ENCODE measurements at regions not wholly inside any gene's neighbourhood (a gene's known extent, or its start where the extent isn't known, plus 50 kb on each side); places are given as distances from the start of the nearest gene placed in this dataset.

DNA sequence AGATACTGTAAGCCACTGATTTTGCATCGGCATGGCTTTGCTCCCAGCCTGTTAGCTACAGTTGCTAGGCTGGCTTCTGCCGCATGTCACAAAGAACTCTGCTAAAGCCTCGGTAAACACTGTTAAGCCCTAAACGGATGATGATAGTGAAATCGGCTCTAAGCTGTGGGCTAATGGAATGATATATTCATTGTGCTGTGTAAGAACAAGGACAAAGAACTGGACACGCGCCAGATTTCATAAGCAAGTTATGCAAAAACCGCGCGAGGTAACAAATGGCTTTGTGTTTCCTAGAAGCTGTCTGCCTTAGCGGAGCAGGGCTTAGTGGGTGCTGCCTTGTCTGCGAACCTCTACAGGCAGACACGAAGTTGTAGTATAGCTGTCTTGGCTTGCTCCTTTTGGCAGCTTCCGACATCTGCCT lies 331.3 kb upstream of the COBL start:
- no peak overlapping the region for H3K27ac ChIP-seq

DNA sequence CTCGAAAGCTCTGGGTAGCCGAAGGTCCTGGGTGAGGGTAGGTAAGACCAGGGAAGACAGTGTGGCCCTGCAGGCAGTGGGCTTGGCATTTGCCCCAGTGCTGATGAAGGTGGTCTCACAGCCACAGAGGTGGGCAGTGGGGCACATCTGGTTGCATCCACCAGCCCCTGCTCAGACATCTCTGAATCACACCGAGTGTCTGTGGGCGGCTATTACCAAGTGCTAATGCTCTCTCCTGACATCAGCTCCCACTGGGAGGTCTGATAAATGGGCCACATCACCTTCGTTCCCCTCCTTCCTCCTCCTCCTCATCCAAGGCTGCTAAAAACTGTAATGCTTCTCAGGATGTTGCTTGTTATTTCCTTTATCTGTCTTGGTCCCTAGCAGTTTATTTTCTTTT lies 330.9 kb upstream of the COBL start:
- H3K9me3 ChIP-seq = no peaks in the 10 kb centered on the region
- no peaks in the 10 kb centered on the region for H3K36me3 ChIP-seq
- DNase-seq (ENCODE audit: low spot score) (no peak), ATAC-seq (ENCODE audit: insufficient number of reproducible peaks, low FRiP score, low read depth) (no peak)
- no peak overlapping the region for H3K27ac ChIP-seq
- no peaks in the 10 kb centered on the region for H3K4me1 ChIP-seq (ENCODE audit: control insufficient read depth in 1 of 2, low read depth in 2 of 2)
- no peak overlapping the region for H3K4me3 ChIP-seq
- H3K27me3 ChIP-seq (replicated peaks; ENCODE audit: insufficient read depth) = no peaks in the 10 kb centered on the region
- TF ChIP-seq, protein P1, sequence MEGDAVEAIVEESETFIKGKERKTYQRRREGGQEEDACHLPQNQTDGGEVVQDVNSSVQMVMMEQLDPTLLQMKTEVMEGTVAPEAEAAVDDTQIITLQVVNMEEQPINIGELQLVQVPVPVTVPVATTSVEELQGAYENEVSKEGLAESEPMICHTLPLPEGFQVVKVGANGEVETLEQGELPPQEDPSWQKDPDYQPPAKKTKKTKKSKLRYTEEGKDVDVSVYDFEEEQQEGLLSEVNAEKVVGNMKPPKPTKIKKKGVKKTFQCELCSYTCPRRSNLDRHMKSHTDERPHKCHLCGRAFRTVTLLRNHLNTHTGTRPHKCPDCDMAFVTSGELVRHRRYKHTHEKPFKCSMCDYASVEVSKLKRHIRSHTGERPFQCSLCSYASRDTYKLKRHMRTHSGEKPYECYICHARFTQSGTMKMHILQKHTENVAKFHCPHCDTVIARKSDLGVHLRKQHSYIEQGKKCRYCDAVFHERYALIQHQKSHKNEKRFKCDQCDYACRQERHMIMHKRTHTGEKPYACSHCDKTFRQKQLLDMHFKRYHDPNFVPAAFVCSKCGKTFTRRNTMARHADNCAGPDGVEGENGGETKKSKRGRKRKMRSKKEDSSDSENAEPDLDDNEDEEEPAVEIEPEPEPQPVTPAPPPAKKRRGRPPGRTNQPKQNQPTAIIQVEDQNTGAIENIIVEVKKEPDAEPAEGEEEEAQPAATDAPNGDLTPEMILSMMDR (IDR thresholded peaks at IDR 0.05) = no peak

More for the DNA sequence above, 331.3 kb upstream of the COBL start:
- Histone ChIP-seq H3K9me3 (no peaks in the 10 kb centered on the region), H3K4me1 (ENCODE audit: control insufficient read depth in 1 of 2, low read depth in 2 of 2) (no peaks in the 10 kb centered on the region), H3K27me3 (replicated peaks; ENCODE audit: insufficient read depth) (no peaks in the 10 kb centered on the region), H3K4me3 (no peak overlapping the region), H3K36me3 (no peaks in the 10 kb centered on the region)
- TF ChIP-seq, protein P1 (IDR thresholded peaks at IDR 0.05) = no peak
- no peak for ATAC-seq (ENCODE audit: insufficient number of reproducible peaks, low FRiP score, low read depth)
- DNase-seq (ENCODE audit: low spot score) = no peak

DNA sequence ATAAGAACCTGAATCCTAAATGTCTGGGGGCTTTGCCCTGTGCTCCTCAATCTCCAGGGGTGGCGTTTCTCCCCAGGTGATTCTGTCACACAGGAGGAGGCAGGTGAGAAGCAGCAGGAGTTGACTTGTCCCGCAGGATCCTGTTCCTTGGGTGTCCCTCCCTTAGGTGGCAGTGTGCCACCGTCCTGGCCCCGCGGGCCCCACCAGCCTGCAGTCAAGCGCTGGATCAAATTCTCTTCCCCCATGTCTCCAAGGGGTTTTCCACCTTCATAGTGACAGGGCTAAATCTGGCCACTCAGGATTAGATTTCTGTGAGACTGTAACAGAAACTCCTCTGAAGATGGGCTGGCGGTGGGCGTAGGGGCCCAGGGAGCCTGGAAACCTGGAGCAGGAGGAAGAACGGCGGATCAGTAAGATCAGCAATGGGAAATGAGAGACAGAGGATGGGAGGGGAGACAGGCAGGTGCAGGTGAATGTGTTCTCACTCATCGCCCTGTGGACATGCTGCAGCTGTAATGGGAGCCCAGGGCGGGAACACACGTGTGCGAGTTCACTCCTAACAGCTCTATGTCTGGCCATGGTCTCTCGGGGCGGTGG lies 329.2 kb upstream of the COBL start:
- Histone ChIP-seq H3K27ac (no peak overlapping the region), H3K4me1 (ENCODE audit: control insufficient read depth in 1 of 2, low read depth in 2 of 2) (no peaks in the 10 kb centered on the region), H3K36me3 (no peaks in the 10 kb centered on the region), H3K27me3 (replicated peaks; ENCODE audit: insufficient read depth) (no peaks in the 10 kb centered on the region), H3K4me3 (no peak overlapping the region), H3K9me3 (no peaks in the 10 kb centered on the region)
- TF ChIP-seq, protein P1 (IDR thresholded peaks at IDR 0.05) = no peak
- no peak for ATAC-seq (ENCODE audit: insufficient number of reproducible peaks, low FRiP score, low read depth)
- no peak for DNase-seq (ENCODE audit: low spot score)

DNA sequence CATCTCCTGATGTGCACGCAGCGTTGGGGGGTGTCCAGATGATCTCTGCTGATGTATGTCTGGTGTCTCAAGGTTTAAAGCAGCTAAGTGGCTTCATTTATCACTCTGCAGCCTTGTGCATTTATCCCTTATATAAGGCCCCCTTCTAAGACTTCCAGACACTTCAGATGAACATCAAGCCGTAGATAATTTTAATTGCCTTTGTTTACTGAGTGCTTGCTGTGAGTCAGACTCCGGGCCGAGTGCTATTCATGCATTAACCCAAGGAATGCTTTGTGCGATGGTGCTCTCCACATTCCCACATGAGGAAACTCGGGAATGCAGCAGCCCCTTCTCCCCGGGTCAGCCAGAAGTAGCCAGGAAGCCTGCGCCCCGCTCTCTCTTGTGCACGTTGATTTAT lies 328.6 kb upstream of the COBL start:
- DNase-seq (ENCODE audit: low spot score) (no peak), ATAC-seq (ENCODE audit: insufficient number of reproducible peaks, low FRiP score, low read depth) (no peak)
- Histone ChIP-seq H3K36me3 (no peaks in the 10 kb centered on the region), H3K27me3 (replicated peaks; ENCODE audit: insufficient read depth) (no peaks in the 10 kb centered on the region), H3K4me3 (no peak overlapping the region), H3K4me1 (ENCODE audit: control insufficient read depth in 1 of 2, low read depth in 2 of 2) (no peaks in the 10 kb centered on the region), H3K9me3 (no peaks in the 10 kb centered on the region), H3K27ac (no peak overlapping the region)
- TF ChIP-seq, protein P1 (IDR thresholded peaks at IDR 0.05) = no peak

DNA sequence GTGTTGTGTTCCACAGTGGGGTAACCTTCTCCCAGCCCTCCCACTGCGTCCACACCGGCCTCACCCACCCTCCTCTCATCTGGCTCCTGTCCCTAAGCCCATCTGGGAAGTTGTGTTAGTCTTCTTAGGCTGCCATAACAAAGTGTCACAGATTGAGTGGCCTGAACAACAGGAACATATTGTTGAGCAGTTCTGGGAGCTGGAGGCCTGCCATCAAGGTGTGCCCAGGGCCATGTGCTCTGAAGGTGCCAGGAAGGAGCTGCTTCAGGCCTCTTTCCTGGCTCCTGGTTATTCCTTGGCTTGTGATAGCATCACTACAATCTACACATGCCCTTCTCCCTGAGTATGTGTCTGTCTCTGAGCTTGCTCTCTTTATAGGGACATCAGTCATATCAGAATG lies 327.6 kb upstream of the COBL start:
- Histone ChIP-seq H3K27ac (no peak overlapping the region), H3K27me3 (replicated peaks; ENCODE audit: insufficient read depth) (no peaks in the 10 kb centered on the region), H3K36me3 (no peaks in the 10 kb centered on the region), H3K4me1 (ENCODE audit: control insufficient read depth in 1 of 2, low read depth in 2 of 2) (no peaks in the 10 kb centered on the region), H3K9me3 (no peaks in the 10 kb centered on the region), H3K4me3 (no peak overlapping the region)
- ATAC-seq (ENCODE audit: insufficient number of reproducible peaks, low FRiP score, low read depth) (no peak), DNase-seq (ENCODE audit: low spot score) (no peak)
- TF ChIP-seq, protein P1 (IDR thresholded peaks at IDR 0.05) = no peak
